GM12864 (cell line): ENCODE measurements at regions not wholly inside any gene's neighbourhood (a gene's known extent, or its start where the extent isn't known, plus 50 kb on each side); places are given as distances from the start of the nearest gene placed in this dataset.

Experiments
- DNase-seq: peaks from one replicate; pipeline ENCODE4 v3.0.0-alpha.2; 2011; ENCODE audit warnings: low read depth
- H3K4me3 ChIP-seq: 2 replicates; pipeline ENCODE4 v1.5.1; 2011; ENCODE audit warnings: mild to moderate bottlenecking, low read depth, low read length, control low read depth
- TF ChIP-seq, protein P1 (sequence below): IDR thresholded peaks from 2 replicates; pipeline ENCODE4 v1.5.1; 2011; ENCODE audit warnings: low read depth, mild to moderate bottlenecking, moderate library complexity, low read length, control low read depth, inconsistent platforms; ENCODE audit errors: missing control alignments

DNA sequence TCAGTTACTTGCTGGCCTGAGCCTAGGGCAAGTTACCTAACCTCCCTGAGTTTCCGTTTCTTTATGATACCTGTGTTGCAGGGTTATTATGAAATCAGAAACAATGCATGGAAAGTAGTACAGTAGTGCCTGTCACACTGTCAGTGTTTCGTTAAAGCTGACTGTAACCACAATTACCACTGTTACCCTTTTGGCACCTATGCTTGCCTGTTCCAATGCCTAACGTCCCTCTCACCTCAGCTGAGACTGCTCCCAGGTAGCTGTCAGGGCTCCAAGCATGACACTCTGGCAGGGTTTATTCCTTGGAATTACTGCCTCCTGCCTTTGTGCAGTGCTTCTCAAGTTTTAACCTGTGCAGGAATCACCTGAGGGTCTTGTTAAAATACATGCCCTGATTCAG lies 135.2 kb upstream of the RBMS1 start:
- no peak for DNase-seq
- TF ChIP-seq, protein P1, sequence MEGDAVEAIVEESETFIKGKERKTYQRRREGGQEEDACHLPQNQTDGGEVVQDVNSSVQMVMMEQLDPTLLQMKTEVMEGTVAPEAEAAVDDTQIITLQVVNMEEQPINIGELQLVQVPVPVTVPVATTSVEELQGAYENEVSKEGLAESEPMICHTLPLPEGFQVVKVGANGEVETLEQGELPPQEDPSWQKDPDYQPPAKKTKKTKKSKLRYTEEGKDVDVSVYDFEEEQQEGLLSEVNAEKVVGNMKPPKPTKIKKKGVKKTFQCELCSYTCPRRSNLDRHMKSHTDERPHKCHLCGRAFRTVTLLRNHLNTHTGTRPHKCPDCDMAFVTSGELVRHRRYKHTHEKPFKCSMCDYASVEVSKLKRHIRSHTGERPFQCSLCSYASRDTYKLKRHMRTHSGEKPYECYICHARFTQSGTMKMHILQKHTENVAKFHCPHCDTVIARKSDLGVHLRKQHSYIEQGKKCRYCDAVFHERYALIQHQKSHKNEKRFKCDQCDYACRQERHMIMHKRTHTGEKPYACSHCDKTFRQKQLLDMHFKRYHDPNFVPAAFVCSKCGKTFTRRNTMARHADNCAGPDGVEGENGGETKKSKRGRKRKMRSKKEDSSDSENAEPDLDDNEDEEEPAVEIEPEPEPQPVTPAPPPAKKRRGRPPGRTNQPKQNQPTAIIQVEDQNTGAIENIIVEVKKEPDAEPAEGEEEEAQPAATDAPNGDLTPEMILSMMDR = no peak

DNA sequence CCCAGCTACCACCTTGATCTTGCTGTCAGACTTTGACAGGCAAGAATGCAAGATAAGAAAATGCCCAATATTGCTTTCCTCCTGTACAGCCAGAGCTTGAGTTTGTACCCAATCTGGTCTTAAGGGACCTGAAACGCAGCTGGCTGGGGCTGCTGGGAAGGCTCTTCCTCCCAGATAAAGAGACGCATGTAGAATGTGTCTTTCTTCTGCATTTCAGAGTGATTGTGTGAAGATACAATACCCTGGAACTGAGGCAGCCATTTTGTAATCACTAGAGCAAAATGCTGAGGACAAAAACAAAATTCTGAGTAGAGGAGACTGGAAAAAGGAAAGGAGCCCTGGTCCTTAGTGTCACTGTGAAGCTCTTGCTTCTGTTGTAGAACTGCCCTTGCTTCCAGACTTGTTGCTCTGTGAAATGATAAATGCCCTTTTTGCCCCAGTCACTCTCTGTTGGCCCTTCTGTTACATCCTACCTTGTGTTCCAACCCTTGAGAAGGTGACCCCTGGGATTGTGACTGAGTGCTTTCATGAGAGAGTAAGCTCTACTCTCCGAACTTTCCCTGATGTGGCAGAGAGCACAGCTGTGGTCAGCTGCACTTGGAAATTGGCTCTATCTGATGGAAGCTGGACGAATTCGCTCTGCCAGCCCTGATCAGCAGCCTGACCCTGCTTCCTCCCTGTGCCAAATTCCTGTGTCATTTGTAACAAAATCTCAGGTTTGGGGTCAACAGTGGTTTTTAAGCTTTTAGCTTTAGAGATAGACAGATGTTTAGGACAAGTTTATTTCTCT lies 137.4 kb upstream of the RBMS1 start:
- no peak for DNase-seq
- no peak overlapping the region for H3K4me3 ChIP-seq
- TF ChIP-seq, protein P1 = no peak

More for the DNA sequence above, 135.2 kb upstream of the RBMS1 start:
- no peak overlapping the region for H3K4me3 ChIP-seq

DNA sequence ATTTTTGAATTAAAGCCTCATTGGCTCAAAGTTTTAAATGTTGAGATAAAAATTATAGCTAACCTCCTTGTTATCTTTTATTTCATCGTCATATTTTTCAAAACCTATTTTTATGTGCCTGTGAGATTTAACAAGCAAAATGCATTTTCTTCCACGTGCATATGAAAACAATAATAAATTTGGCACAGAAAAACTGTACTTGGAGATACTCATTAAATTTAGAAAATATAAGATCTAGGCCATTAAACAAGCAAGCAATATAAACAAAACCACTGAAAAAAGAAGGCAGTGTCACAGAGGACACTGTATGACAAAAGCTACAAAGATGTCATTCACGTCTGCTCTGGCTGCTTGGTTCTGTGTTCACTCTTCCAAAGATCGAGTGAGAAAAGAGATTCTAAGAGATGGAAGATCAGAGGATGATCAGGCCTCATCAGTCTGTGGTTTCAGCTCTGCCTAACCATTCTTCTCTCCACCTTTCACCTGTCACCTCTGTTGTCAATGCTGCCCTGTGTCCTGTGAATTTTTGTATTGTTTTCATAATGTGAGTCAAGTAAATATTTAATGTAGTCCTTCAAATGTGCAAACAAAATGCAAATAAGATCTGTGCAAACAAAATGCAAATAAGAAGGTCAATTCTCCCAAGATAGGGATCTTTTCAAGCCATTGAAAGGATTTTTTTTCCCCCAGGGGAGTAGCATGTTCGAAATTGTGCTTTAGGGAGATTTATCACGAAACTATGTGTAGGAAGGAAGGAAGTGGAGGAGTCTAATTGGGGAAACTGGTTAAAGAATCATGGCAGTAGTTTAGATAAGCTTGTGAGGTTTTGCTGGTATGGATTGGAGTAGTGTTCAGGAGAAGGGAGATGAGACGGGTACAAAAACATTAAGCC lies 138.7 kb upstream of the RBMS1 start:
- no peak overlapping the region for H3K4me3 ChIP-seq
- no peak for DNase-seq
- TF ChIP-seq, protein P1 = no peak

DNA sequence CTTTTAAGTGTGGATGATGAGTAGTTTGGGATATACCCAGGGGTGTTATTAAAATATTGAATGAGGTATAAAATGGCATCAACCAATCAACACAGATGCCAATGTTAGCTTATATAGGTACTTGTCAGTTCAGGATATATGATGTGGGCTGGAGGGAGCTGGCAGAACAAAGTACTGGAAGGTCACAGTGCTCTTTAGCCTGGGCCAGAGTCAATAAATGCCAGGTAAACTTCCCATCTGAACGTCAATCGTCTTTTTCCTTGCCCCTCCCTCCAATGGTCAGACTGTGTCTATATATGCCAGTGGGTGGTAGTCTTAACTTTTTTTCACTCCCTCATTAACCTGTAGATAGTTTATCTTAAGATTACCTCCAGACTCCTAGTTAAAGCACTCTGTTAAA lies 140.8 kb upstream of the RBMS1 start:
- H3K4me3 ChIP-seq = no peak overlapping the region
- TF ChIP-seq, protein P1 = no peak
- no peak for DNase-seq

DNA sequence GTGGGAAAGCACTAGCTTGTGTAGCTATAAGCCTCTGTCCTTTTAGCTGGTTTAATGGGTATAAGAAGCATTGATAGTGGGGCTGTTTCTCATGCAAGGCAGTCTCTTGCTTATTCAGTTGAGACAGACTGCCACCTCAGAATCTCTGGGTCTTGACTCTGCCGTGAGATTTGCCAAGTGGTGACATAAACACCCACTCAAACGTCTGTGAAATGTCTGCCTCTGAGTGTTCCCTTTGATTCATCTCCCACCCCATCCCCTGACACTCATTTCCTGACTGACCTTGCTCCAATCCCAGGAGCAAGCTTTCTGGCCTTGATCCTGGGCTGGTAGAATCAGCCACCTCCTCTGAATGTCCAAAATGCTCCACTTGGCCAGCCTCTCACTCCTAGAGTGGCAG lies 141.9 kb upstream of the RBMS1 start:
- TF ChIP-seq, protein P1 = no peak
- H3K4me3 ChIP-seq = no peak overlapping the region
- DNase-seq = no peak

DNA sequence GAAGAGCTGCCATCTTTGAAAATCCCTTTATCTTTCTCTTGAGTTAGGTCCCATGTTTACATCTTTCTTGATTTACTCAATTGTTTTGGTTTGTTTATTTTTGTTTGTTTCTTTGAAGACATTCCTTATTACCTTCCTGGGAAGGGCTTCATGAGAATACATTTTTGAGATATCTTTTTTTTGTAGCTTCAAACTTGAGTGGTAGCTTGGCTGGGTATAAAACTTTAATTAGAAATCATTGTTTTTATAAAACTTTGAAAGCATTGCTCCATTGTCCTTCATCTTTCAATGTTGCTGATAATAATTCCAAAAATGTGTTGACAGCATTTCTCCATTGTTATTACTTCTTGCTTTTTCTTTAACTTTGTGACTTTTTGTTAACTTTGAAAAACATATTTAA lies 145.9 kb upstream of the RBMS1 start:
- TF ChIP-seq, protein P1 = no peak
- H3K4me3 ChIP-seq = no peak overlapping the region
- no peak for DNase-seq
